K562 (cell line): ENCODE measurements at regions not wholly inside any gene's neighbourhood (a gene's known extent, or its start where the extent isn't known, plus 50 kb on each side); places are given as distances from the start of the nearest gene placed in this dataset.

ENCODE experiments used
- ATF1 ChIP-seq, 2 experiments: fragments of 450-650 bp in 1 of 2; IDR thresholded peaks; 2 replicates each; pipeline ENCODE4 v1.6.1; 2016; ENCODE audit warnings: missing compliant biosample characterization in 1 of 2, missing genetic modification characterization in 1 of 2
- BCLAF1 ChIP-seq, 2 experiments: fragments of 450-650 bp in 1 of 2; IDR thresholded peaks; 2 replicates each; pipeline ENCODE4 v1.6.1; 2011 to 2017; ENCODE audit warnings: low read depth in 2 of 2, antibody characterized with exemption in 1 of 2, borderline replicate concordance in 1 of 2, low read length in 1 of 2, mild to moderate bottlenecking in 1 of 2, mixed read lengths in 1 of 2; ENCODE audit not compliant: control insufficient read depth in 1 of 2
- EHMT2 ChIP-seq: fragments of 450-650 bp; IDR thresholded peaks from 2 replicates; pipeline ENCODE4 v1.6.1; 2018; ENCODE audit warnings: antibody characterized with exemption
- EZH2 ChIP-seq: IDR thresholded peaks from 2 replicates; pipeline ENCODE4 v1.6.1; 2012; ENCODE audit warnings: low read depth, mild to moderate bottlenecking, inconsistent platforms, low read length, borderline replicate concordance
- FOXK1 ChIP-seq: sonication (generic); formaldehyde crosslinking; IDR thresholded peaks from 2 replicates; pipeline ENCODE4 v1.8.0; 2022; ENCODE audit warnings: missing genetic modification reagents, mild to moderate bottlenecking, borderline replicate concordance
- NCOR1 ChIP-seq: fragments of 450-650 bp; IDR thresholded peaks from 2 replicates; pipeline ENCODE4 v1.6.1; 2016; ENCODE audit warnings: mild to moderate bottlenecking, moderate library complexity
- SREBF2 ChIP-seq: sonication (generic); formaldehyde crosslinking; IDR thresholded peaks from 2 replicates; pipeline ENCODE4 v1.4.0; 2020; ENCODE audit warnings: mild to moderate bottlenecking, missing genetic modification reagents
- TAF1 ChIP-seq: IDR thresholded peaks from 2 replicates; pipeline ENCODE4 v1.6.1; 2011; ENCODE audit warnings: mild to moderate bottlenecking, low read length, moderate library complexity; ENCODE audit not compliant: insufficient read depth, control insufficient read depth, severe bottlenecking; ENCODE audit errors: extremely low read depth
- ZNF12 ChIP-seq: sonication (generic); formaldehyde crosslinking; IDR thresholded peaks from 2 replicates; pipeline ENCODE4 v1.4.0; 2020; ENCODE audit warnings: mild to moderate bottlenecking, missing genetic modification reagents
- ZNF785 ChIP-seq: fragments of 250-450 bp; sonication (Bioruptor Pico); IDR thresholded peaks from 2 replicates; pipeline ENCODE4 v1.4.0; 2020; ENCODE audit warnings: mild to moderate bottlenecking
- TF ChIP-seq, protein P1 (sequence below), 3 experiments: IDR thresholded peaks in 2 of 3; conservative IDR thresholded peaks in 1 of 3; 2 replicates each; pipeline ENCODE4 v1.5.1; 2011 to 2012; ENCODE audit warnings: low read length in 3 of 3, mild to moderate bottlenecking in 3 of 3, control low read depth in 2 of 3, improper control_type of control experiment in 1 of 3, inconsistent platforms in 1 of 3, low read depth in 1 of 3, mixed read lengths in 1 of 3, moderate library complexity in 1 of 3; ENCODE audit not compliant: insufficient read depth in 2 of 3
- TF ChIP-seq, protein P2 (sequence below): fragments of 450-650 bp; IDR thresholded peaks from 2 replicates; pipeline ENCODE4 v1.6.1; 2016; ENCODE audit warnings: low read depth, mild to moderate bottlenecking, moderate library complexity
- TF ChIP-seq, protein P3 (sequence below): sonication (generic); formaldehyde crosslinking; IDR thresholded peaks from 2 replicates; pipeline ENCODE4 v1.9.0; 2022; ENCODE audit warnings: mild to moderate bottlenecking, missing genetic modification reagents
- TF ChIP-seq, protein P4 (sequence below): sonication (generic); formaldehyde crosslinking; IDR thresholded peaks from 2 replicates; pipeline ENCODE4 v1.8.0; 2023; ENCODE audit warnings: missing genetic modification reagents, mild to moderate bottlenecking, borderline replicate concordance

- TF ChIP-seq BCLAF1 (IDR thresholded peaks at IDR 0.05; ENCODE audit: borderline replicate concordance in 1 of 2, control insufficient read depth in 1 of 2, low read depth in 2 of 2, low read length in 1 of 2) (no peak), ZNF785 (CRISPR knock-in tag) (no peak), TAF1 (no peak), EZH2 (no peak), ZNF12 (CRISPR knock-in tag) (no peak), ATF1 (CRISPR knock-in tag; IDR thresholded peaks at IDR 0.05) (no peak), ATF1 (tag; IDR thresholded peaks at IDR 0.05) (no peak), SREBF2 (CRISPR knock-in tag) (no peak), FOXK1 (CRISPR knock-in tag) (no peak), NCOR1 (no peak), EHMT2 (no peak)
- TF ChIP-seq, protein P1, sequence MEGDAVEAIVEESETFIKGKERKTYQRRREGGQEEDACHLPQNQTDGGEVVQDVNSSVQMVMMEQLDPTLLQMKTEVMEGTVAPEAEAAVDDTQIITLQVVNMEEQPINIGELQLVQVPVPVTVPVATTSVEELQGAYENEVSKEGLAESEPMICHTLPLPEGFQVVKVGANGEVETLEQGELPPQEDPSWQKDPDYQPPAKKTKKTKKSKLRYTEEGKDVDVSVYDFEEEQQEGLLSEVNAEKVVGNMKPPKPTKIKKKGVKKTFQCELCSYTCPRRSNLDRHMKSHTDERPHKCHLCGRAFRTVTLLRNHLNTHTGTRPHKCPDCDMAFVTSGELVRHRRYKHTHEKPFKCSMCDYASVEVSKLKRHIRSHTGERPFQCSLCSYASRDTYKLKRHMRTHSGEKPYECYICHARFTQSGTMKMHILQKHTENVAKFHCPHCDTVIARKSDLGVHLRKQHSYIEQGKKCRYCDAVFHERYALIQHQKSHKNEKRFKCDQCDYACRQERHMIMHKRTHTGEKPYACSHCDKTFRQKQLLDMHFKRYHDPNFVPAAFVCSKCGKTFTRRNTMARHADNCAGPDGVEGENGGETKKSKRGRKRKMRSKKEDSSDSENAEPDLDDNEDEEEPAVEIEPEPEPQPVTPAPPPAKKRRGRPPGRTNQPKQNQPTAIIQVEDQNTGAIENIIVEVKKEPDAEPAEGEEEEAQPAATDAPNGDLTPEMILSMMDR (IDR thresholded peaks at IDR 0.05 in 2 of 3, conservative IDR thresholded peaks at IDR 0.05 in 1 of 3; ENCODE audit: insufficient read depth in 2 of 3, low read depth in 1 of 3, low read length in 3 of 3) = no peak
- TF ChIP-seq, protein P2, sequence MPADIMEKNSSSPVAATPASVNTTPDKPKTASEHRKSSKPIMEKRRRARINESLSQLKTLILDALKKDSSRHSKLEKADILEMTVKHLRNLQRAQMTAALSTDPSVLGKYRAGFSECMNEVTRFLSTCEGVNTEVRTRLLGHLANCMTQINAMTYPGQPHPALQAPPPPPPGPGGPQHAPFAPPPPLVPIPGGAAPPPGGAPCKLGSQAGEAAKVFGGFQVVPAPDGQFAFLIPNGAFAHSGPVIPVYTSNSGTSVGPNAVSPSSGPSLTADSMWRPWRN = no peak
- TF ChIP-seq, protein P3, sequence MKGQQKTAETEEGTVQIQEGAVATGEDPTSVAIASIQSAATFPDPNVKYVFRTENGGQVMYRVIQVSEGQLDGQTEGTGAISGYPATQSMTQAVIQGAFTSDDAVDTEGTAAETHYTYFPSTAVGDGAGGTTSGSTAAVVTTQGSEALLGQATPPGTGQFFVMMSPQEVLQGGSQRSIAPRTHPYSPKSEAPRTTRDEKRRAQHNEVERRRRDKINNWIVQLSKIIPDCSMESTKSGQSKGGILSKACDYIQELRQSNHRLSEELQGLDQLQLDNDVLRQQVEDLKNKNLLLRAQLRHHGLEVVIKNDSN (CRISPR knock-in tag) = no peak
- TF ChIP-seq, protein P4, sequence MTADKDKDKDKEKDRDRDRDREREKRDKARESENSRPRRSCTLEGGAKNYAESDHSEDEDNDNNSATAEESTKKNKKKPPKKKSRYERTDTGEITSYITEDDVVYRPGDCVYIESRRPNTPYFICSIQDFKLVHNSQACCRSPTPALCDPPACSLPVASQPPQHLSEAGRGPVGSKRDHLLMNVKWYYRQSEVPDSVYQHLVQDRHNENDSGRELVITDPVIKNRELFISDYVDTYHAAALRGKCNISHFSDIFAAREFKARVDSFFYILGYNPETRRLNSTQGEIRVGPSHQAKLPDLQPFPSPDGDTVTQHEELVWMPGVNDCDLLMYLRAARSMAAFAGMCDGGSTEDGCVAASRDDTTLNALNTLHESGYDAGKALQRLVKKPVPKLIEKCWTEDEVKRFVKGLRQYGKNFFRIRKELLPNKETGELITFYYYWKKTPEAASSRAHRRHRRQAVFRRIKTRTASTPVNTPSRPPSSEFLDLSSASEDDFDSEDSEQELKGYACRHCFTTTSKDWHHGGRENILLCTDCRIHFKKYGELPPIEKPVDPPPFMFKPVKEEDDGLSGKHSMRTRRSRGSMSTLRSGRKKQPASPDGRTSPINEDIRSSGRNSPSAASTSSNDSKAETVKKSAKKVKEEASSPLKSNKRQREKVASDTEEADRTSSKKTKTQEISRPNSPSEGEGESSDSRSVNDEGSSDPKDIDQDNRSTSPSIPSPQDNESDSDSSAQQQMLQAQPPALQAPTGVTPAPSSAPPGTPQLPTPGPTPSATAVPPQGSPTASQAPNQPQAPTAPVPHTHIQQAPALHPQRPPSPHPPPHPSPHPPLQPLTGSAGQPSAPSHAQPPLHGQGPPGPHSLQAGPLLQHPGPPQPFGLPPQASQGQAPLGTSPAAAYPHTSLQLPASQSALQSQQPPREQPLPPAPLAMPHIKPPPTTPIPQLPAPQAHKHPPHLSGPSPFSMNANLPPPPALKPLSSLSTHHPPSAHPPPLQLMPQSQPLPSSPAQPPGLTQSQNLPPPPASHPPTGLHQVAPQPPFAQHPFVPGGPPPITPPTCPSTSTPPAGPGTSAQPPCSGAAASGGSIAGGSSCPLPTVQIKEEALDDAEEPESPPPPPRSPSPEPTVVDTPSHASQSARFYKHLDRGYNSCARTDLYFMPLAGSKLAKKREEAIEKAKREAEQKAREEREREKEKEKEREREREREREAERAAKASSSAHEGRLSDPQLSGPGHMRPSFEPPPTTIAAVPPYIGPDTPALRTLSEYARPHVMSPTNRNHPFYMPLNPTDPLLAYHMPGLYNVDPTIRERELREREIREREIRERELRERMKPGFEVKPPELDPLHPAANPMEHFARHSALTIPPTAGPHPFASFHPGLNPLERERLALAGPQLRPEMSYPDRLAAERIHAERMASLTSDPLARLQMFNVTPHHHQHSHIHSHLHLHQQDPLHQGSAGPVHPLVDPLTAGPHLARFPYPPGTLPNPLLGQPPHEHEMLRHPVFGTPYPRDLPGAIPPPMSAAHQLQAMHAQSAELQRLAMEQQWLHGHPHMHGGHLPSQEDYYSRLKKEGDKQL (CRISPR knock-in tag) = no peak
Measured at GRCh38 chr5:96079962-96080361, 118.3 kb upstream of the ELL2 start.
